Renal pelvis (tissue), 1 donor: ENCODE measurements at regions not wholly inside any gene's neighbourhood (a gene's known extent, or its start where the extent isn't known, plus 50 kb on each side); places are given as distances from the start of the nearest gene placed in this dataset.

ENCODE experiments used
- DNase-seq: peaks from one replicate; pipeline ENCODE4 v3.0.0-alpha.2; 2013

DNA sequence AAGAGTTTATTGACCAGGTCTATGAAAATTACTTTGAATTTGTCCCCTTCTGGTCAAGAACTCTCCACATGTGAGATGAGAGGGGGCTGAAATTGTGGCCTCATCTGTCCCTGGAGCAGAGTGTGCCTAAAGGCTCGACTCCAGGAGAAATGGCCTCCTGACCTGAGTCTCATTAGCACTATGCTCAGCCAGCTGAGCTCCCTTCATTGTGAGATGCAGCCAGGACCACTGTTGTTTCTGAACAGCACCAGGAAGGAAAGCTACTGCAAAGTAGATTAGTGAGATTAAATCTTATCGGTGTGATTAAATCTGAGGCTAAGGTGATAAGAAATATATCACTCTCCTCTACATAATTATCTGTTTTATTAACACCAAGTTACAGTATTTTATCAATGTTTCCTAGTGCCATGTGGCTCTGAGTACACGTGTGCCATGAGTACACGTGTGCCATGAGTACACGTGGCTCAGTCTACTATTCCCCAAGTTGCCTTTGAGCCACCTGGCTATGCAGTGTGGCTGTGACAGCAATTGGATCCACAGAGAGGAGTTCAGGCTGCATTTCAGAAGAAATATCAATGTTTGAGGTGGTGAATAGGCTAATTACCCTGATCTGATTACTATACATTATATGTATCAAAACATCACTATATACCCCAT, 126.9 kb downstream of the IPMK start:
- no peak for DNase-seq

DNA sequence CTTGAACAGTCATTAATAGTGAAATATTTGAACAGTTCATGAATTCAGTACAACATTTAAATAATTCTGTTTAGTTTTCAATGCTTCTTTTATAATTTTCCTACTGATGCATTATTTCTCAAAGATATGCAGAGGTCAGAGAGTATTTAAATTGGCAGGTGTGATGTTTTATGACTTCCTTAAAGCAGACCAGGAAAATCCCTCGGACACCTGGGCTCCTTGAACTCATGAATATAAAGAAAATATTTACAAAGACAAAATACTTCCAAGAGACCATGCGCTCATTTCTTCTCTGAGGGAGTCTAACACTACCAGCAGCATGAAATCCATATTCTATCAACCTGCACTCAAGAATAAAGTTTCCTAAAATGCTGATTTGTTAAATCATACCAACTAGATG, 127.6 kb downstream of the IPMK start:
- no peak for DNase-seq

DNA sequence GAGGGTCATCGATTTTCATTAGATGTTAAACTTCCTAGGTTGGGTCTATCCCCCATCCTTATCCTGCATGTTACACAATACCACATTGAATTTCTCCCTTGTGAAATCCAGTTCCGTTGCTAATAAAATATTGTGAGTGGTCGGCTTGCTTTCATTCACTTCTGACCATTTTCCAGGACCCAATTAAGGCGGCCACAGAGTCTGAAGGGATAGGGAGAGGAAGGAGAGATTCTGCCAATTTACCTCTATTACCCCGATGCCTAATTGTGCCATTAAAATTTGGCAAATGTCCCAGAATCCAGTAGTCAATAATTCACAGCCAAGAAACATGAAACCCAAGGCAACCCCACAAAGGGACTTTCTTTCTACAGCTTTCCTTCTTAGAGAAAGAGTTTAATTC, 129.9 kb downstream of the IPMK start:
- peak; percentile 42 for DNase-seq

DNA sequence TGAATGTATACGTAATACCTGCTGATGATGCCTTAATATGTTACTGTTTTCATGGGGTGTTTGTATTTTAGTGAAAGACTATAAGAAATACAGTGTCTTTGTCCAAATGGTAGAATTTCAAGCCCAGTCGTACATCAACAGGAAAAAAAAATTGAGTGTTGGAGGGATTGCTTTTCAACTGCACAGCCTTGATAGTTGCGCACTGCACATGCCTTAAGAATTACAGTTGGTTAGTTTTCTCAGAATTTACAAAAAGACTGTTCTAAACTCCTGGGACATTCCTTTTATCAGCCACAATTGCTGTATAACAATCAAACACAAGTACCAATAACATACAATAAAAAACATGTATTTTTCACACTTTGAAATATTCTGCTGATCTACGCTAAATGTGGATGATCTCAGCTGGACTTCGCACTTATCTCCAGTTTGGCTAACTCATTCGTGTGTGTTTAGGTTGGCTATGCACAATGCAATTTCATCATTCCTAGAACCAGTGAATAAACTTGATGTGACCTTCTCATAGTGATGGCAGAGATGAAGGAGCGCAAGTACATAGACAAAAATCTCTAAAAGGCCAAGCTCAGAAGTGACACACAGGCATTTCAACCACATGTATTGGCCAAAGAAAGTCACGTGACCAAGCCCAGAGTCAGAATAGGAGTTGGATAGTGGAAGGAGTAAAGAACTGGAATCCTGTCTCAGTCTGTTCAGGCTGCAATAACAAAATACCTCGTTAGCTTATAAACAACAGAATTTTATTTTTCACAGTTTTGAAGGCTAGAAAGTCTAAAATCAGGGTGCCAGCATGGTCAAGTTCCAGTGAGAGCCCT, 152.3 kb downstream of the IPMK start:
- no peak for DNase-seq

DNA sequence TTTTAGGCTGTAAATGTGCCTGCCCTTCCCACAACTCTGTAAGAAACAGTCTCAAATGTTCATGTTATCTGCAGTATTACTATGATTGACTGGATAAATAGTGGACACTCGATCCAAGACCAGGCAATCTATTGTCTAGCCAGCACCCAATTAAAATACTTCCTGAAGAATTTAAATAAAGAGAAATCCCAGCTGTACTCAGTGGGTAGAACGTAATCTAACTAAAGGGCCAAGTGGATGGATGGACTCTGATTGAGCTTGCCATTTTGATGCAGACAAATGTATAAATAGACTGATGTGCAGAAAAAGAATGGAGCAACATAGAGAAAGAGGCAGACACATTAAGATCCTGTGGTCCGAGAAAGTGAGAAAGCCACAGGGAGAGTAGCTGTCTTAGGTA, 158.0 kb downstream of the IPMK start:
- no peak for DNase-seq

DNA sequence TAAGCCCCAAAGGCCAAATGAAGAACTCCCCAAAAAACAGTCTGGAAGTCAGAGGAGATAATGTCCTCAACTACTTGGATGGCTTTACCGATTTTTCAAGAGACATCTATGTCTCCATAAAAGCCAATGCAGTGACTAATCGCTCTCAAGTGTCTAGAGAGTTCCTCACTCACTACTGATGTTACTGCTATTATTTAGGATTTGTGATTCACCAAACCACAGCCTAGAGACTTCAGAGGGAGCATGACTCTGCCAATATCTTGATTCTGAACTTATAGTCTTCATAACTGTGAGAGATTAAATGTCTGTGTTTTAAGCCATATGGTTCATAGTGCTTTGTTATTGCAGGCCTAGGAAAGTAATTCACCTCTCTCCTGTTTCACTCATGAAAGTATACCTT, 160.2 kb downstream of the IPMK start:
- no peak for DNase-seq

DNA sequence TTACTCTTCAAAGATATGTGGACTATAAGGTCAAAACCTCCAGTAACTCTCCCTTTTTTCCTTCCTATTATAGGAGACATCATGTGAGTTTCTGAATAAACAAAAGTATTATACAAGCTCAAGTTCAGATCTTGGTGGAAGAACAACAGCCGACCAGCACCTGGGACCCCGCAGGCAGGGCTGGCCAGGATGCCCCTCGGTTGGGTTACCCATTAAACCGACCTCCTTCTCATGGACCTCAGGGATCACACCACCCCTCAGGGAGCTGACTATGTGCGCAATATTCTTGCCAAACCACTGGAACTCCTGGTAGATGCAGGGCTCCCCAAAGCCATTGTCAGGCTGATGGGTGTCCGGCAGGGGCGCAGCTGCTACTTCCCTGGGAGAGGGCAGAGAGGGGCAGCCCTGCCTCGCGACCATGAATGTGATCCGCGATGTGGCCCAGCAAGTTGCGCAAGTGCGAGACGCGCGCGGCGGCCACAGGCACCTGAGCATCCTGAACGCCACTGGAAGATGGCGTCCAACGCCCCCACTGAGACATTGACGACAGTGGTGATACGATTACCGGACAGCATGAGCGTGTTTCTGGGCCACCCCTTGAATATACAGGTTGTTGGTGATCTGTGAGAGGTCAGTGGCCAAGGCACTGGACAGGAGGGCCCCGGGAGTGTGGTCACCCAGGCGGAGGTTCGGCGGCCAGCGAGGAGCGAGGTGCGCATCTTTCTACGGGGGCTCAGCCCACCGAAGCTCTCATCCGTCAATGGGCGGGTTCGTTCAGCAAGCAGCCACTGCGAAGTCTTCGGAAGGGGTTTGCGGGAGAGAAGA, 161.3 kb downstream of the IPMK start:
- DNase-seq = no peak

DNA sequence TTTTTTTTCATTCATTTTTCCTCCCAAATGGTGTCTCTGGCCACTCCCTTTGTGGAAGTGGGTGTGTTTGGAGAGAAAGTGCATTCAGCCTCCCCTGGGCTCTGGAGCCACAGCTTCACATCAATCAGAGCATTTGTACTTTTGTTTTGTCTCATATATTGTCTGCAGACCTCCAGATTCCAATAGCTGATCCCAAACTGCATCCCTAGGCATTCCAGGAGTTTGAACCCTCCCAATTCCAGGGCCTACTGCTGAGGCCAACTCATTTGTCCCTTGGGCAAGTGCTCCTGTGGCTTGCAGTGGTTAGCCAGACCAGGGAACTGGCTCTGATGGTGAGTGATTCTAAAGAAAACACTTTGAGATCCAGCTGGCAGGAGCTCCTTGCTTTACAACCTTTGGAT, 163.3 kb downstream of the IPMK start:
- DNase-seq = no peak

DNA sequence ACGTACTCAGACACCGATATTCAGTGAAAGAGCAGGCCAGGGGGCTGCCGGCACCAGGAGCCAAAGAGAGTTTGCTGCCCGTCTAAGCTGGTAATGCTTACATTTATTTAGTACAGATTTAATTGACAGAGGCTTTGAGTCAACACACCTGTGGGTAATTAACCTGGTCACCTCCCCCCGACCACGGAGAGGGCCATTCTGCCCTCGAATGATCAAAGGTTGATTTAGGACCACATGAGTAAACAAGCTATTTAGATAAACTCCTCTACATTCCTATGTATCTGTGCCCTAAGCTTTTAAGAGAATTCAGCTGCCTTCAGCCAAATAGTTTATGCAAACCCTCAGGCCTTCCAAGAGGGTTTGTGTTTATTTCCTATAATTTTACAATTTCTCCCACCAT, 164.8 kb downstream of the IPMK start:
- no peak for DNase-seq

DNA sequence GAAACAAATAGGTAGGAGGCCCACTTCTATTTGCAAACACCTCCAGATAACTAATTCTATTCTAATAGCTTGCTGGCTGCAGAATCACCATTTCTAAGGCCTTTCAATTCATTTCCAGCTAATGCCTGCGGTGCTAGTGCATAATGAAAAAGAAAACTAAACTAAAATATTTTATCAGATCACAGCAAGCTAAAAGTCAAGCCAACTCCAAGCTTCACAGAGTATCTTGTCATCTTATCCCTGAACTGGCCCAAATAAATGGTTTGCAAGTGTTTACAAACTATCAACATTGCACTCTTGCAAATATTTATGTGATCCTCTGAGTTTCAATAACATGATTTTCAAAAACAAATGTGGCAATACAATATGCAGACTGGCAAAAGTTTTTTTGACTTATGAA, 166.0 kb downstream of the IPMK start:
- no peak for DNase-seq

DNA sequence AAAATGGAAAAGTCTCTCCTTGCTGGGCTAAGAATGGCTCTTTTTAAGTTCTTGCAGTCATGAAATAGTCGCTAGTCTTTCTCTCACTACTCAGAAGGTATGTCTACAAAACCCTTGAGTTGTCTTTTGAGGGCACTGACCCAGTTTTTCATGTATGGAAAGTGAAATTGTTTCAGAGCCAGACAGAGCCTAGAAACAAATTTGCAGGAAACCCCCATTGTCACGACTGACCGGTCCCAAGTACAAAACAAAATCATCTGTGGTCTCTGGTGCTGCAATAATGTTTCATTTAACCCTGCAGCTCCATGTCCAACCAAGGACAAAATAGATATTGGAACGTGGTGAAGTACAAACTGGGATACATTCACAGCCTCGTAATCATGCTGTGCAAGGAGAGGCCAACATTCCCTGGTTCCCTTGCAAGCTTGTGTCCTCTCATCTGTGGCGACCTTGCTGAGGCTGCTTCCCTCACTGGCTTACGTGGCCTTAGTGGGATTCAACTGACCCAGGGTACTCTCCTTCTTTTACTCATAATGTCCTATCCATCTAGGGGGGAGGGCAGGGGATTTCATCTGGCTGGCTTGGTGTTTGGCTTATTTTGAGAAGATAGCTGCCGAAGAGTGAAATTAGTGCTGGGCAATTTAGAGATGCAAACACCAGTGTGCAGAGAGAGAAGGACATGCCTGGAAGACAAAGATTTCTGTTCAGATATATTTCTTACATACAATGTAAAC, 172.5 kb downstream of the IPMK start:
- no peak for DNase-seq

DNA sequence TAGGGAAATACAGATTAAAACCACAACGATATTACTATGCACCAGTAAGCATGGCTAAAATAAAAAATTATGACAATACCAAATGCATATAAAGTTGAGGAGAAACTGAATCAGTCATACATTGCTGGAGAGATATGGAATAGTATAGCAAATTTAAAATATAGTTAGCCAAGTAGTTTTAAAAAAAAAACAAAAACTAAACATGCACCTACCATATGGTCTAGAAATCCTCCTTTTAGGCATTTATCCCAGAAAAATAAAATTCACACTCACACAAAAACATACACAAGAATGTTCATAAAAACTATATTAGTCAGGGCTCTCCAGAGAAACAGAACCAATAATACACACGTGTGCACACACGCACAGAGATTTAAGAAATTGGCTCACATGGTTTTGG, 175.8 kb downstream of the IPMK start:
- DNase-seq = no peak

DNA sequence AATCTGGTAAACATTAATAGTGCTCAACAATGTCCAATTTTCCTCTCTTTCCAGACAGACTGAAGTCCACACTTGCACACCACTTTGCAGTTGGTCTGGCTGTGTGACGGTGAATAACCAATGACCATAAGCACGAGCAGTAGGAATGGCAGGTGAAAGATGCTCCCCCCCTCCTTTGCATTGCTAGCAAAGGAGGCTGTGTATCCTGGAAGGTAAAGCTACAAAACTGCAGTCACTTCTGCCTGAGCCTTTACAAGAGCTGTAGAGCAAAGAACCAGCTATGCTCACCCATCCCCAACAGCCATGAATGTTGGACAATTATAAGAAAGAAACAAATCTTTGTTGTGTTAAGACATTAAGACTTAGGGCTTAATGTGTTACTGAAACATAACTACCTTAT, 178.0 kb downstream of the IPMK start:
- no peak for DNase-seq

DNA sequence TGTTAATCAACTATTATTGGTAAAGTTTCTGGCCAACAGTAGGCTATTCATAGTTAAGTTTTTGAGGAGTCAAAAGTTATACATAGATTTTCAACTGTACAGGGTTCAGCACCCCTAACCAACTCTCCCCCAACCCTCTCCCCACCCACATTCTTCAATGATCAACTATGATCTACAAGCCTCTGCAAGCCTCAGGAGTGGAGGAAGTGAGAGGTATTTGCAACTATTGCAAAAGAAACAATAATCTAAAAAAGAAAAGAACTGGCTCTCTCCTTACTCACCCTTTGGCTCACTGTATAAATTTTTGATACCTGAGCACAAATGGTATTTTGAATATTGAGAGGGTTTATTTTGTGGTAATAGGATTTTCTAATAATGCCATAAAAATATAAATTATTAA, 179.8 kb downstream of the IPMK start:
- no peak for DNase-seq

DNA sequence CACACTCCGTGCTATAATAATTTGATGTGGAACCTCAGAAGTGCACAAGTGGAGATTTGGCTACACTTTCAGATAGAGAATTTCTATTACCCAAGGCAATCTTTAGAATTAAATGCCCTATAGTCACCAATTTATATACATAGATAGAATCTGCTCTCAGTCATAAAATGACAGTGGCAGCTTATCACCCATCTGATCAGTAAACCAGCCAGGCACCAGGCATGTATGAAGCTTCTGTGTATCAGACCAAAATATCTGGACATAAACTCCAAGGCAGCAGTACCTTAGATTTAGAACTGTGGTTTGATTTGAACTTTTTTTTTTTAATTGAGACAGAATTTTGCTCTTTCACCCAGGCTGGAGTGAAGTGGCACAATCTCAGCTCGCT, 180.9 kb downstream of the IPMK start:
- no peak for DNase-seq

DNA sequence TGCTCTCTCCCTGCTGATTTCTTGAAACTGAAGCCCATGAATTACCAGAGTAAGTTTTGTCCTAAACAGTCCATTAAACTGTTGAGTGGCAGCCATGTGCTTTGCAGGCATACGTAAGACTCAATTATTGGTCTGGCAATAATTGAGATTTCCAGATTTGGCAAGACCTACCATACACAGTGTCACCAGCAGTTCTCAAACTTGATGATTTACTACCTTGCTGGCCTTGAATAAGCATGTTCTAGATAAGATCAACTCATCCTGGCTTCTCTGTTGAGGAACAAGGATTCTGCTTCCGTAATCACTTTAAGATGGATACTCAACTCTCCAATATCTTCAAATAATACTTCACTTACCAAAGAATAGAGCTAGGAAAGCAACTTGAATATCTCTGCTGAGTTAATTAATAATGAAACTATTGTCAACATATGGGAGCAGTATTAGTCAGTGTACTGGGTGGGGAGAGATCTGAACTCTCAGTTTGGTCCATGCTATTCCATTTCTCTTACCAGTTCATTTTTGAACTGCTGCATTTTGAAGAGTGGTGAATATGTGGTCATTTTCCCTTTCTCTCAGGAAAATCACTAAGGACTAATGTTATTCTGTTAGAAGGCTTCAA, 181.4 kb downstream of the IPMK start:
- no peak for DNase-seq

DNA sequence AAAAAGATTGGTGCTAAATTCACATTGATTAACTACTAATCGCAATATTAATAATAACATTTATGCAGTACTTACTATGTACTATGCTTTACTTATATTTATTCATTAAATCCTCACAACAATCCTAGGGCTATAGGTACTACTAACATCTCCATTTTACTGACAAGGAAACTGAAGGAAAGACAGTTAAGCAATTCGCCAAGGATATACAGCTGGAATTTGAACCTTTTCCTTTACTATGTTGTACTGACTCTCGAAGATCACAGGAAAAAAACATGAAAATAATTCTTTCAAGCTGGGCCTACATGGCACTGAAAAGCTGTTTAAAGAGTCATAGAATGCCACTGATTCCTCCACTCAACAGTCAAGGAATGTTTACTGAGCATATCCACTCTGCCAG, 185.4 kb downstream of the IPMK start:
- no peak for DNase-seq

DNA sequence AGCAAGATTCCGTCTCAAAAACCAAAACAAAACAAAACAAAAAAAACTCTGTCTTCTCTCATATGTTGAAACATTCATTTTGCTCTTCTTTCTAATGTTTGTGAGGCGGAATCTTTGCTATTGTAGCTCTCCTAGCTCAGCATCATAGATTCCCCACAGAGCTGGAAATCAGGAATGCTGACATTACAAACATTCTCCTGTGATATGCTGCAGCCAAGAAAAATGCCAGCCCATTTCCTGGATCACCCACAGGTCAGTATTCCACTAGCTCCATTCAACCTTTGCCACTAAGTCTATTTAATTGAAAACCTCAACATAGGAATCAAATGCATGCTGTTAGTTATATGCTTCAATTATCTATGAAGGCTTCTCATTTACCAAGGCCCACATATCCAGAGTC, 186.3 kb downstream of the IPMK start:
- DNase-seq = no peak

DNA sequence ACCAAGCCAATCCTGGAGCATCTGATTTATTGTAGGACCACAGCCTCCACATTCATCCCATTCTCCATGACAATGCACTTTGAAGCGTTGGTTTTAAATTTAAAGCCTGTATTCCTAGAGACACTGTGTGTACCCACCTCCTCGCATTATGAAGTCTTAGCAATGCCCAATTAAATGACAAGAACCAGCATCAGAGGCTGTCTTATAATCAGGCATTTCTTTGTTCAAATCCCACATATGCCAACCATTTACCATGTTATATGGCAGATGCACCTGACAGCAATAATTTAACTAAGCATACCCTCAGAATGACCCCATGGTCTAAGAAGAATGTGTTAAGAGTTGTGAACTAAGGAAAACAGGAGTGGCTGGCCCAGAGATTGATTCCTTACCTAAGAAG, 188.2 kb downstream of the IPMK start:
- DNase-seq = no peak

DNA sequence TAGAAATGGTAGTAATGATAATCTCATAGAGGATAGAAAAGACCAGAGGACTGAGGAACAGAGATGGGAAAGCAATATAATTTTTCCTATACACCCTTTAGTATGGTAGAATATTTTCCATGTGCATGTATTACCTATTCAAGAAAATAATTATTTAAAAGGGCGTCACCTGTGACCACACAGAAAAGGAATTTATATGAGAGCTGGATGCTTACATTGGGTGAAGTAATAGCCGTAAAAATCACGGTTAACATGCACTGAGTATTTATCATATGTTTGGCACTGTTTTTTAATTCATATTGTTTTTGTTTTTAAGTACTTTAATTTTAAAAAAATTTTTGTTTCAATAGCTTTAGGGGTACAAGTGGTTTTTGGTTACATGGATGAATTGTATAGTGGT, 195.1 kb downstream of the IPMK start:
- DNase-seq = no peak

DNA sequence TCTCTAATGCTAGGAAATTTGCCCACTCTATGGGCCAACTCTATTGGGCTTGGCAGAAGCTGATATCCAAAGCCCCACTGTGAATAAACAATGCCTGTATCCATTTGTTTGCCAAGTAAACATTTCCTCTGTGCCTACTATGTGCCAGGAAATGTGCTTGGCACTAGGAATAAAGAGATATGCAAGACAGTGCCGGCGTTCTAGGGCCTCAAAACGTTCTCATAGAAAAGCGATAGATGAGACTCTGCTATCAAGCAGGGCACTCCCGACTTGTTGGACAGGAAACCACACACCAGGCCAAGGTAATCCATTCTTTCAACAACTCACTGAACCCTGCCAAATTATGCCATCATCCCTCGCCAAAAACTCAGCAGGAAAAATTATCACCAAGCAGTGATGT, 196.7 kb downstream of the IPMK start:
- DNase-seq = no peak

DNA sequence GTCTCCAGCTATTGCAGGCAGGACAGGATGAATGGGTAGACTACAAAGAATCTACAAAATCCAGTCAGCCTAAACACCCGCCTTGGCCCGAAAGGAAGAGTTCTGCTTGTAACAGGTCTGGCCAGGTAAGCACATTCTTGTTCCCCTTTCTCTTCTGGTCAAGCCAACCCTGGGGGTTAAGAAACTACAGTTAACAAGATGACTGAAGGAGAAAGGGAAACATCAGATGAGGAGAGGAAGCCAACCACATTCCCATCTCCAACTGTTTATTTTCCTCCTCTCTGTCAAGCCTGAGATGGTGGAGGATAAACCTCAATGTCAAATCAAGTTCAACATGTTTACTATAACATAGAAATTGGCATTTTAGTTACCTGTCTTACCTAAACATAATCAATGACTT, 198.9 kb downstream of the IPMK start:
- no peak for DNase-seq
